ENCODE measurements at regions not wholly inside any gene's neighbourhood (a gene's known extent, or its start where the extent isn't known, plus 50 kb on each side); places are given as distances from the start of the nearest gene placed in this dataset.

DNA sequence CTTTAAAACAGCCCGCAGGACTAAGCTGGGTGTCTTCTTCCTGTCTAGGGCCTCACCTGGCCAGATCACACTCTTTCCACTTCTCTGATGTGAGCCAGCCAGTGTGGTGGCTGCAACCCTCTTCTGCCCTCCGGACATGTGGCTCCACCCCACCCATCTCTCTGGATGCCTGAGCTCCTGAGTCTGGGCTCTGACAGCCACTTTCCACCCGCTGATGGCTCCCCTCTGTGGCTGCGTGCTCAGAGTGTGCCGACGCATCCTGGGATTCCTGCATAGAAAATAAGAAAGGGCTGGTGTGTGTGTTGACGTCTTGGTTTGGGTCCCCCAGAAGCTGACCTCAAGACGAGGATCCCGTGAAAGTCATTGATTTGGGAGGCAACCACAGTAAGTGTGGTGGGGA is 181.6 kb downstream of the URI1 start:
- no peak for DNase-seq
- TF ChIP-seq POLR2A (IDR thresholded peaks at IDR 0.05) = no peak
- TF ChIP-seq, protein P1, sequence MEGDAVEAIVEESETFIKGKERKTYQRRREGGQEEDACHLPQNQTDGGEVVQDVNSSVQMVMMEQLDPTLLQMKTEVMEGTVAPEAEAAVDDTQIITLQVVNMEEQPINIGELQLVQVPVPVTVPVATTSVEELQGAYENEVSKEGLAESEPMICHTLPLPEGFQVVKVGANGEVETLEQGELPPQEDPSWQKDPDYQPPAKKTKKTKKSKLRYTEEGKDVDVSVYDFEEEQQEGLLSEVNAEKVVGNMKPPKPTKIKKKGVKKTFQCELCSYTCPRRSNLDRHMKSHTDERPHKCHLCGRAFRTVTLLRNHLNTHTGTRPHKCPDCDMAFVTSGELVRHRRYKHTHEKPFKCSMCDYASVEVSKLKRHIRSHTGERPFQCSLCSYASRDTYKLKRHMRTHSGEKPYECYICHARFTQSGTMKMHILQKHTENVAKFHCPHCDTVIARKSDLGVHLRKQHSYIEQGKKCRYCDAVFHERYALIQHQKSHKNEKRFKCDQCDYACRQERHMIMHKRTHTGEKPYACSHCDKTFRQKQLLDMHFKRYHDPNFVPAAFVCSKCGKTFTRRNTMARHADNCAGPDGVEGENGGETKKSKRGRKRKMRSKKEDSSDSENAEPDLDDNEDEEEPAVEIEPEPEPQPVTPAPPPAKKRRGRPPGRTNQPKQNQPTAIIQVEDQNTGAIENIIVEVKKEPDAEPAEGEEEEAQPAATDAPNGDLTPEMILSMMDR (IDR thresholded peaks at IDR 0.05) = no peak
- H3K4me3 ChIP-seq = no peak overlapping the region
- 44 to 61% methylated on average over 7 to 8 of the region's 9 CpGs for WGBS, 2 donors
- intact Hi-C loops (cut with DNase I) = no loop called here
- H3K4me1 ChIP-seq = no peaks in the 10 kb centered on the region
- H3K9me3 ChIP-seq = no peaks in the 10 kb centered on the region
- no peak overlapping the region for H3K27ac ChIP-seq
- ATAC-seq = no peak
- no peaks in the 10 kb centered on the region for H3K27me3 ChIP-seq
- no peaks in the 10 kb centered on the region for H3K36me3 ChIP-seq (replicated peaks in 1 of 2; ENCODE audit: insufficient read depth in 1 of 2, low read depth in 2 of 2)

DNA sequence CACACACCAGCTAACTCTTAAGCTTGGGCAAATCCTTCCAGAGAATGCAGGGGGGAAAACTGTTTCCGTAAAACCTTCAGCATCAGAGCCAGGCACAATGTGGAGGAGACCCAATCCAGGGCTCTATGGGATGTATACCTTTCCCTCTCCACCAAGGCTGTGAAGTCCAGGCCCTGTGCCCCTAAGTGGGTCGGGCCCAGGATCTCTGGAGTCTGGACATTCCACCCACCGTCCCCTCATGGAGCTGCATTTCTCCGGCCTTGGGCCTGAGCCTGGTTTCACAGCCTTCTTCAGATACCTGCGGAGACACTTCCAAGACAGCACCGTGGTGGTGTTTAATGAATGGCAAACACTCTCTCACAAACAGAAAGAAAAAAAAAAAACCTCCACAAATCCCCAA is 186.2 kb downstream of the URI1 start:
- no peak for TF ChIP-seq POLR2A (IDR thresholded peaks at IDR 0.05)
- TF ChIP-seq, protein P1 (IDR thresholded peaks at IDR 0.05) = no peak
- DNase-seq = no peak
- ATAC-seq = no peak

DNA sequence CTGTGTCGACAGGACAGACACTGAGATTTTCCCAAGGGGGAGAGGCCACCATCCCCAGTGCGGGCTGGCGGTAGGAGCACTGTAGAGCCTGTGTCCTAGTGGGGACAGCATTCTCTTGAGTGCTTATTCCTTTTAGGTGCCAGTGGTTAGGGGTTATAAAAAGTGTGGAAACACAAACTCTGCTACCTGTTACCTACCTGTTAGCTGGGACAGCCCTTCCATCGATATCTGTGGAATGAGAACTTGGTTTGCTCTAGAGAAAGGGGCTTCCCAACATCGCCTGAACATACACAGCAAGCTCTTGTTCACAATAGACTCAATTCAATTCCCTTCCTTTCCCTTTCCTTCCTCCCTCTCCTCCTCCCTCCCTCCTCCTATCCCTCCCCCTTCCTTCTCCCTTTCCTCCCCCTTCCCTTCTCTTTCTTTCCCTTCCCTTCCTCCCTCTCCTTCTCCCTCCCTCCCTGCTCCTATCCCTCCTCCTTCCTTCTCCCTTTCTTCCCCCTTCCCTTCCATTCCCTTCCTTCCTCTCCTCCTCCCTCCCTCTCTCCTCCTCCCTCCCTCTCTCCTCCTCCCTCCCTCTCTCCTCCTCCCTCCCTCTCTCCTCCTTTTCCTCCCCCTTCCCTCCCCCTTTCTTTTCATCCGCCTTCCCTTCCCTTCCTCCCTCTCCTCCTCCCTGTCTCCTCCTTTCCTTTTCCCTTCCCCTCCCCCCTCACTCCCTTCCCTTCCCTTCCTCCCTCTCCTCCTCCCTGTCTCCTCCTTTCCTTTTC is 188.5 kb downstream of the URI1 start:
- Histone ChIP-seq H3K9me3 (no peaks in the 10 kb centered on the region), H3K4me1 (no peaks in the 10 kb centered on the region), H3K27ac (no peak overlapping the region), H3K27me3 (no peaks in the 10 kb centered on the region), H3K4me3 (no peak overlapping the region), H3K36me3 (replicated peaks in 1 of 2; ENCODE audit: insufficient read depth in 1 of 2, low read depth in 2 of 2) (no peaks in the 10 kb centered on the region)
- TF ChIP-seq, protein P1 (IDR thresholded peaks at IDR 0.05) = no peak
- TF ChIP-seq POLR2A (IDR thresholded peaks at IDR 0.05) = no peak
- 62 to 67% methylated on average over 3 to 5 of the region's 6 CpGs for WGBS, 2 donors
- DNase-seq (no peak), ATAC-seq (no peak)
- intact Hi-C loops (cut with DNase I) = no loop called here

More for the DNA sequence above, 186.2 kb downstream of the URI1 start:
- Histone ChIP-seq H3K4me3 (no peak overlapping the region), H3K4me1 (no peaks in the 10 kb centered on the region), H3K27me3 (no peaks in the 10 kb centered on the region), H3K27ac (no peak overlapping the region), H3K36me3 (replicated peaks in 1 of 2; ENCODE audit: insufficient read depth in 1 of 2, low read depth in 2 of 2) (no peaks in the 10 kb centered on the region), H3K9me3 (no peaks in the 10 kb centered on the region)
- WGBS, 2 donors = 73 to 77% methylated on average over 5 to 6 of the region's 6 CpGs
- intact Hi-C loops (cut with DNase I) = no loop called here

DNA sequence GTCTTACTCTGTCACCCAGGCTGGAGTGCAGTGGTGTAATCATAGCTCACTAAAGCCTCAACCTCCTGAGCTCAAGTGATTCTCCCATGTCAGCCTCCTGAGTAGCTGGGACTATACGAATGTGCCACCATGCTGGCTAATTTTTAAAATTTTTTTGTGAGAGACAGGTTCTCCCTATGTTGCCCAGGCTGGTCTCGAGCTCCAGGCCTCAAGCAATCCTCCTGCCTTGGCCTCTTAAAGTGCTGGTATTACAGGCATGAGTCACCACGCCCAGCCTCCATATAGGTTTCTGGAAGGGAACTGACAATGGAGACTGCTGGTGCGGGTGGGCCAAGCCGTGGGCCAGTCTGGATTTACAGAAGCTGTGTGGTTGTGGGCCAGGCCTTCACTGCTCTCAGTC is 189.2 kb downstream of the URI1 start:
- no peaks in the 10 kb centered on the region for H3K36me3 ChIP-seq (replicated peaks in 1 of 2; ENCODE audit: insufficient read depth in 1 of 2, low read depth in 2 of 2)
- H3K9me3 ChIP-seq = no peaks in the 10 kb centered on the region
- 83 to 92% methylated on average over 5 of the region's 5 CpGs for WGBS, 2 donors
- no peak overlapping the region for H3K27ac ChIP-seq
- ATAC-seq (no peak), DNase-seq (no peak)
- H3K27me3 ChIP-seq = no peaks in the 10 kb centered on the region
- intact Hi-C loops (cut with DNase I) = no loop called here
- no peaks in the 10 kb centered on the region for H3K4me1 ChIP-seq
- no peak for TF ChIP-seq POLR2A (IDR thresholded peaks at IDR 0.05)
- TF ChIP-seq, protein P1 (IDR thresholded peaks at IDR 0.05) = no peak
- no peak overlapping the region for H3K4me3 ChIP-seq

- Histone ChIP-seq H3K9me3 (no peaks in the 10 kb centered on the region), H3K27me3 (no peaks in the 10 kb centered on the region), H3K36me3 (replicated peaks in 1 of 2; ENCODE audit: insufficient read depth in 1 of 2, low read depth in 2 of 2) (no peaks in the 10 kb centered on the region), H3K27ac (no peak overlapping the region), H3K4me1 (no peaks in the 10 kb centered on the region), H3K4me3 (no peak overlapping the region)
- TF ChIP-seq, protein P1 (IDR thresholded peaks at IDR 0.05) = no peak
- no peak for TF ChIP-seq POLR2A (IDR thresholded peaks at IDR 0.05)
- 92 to 97% methylated on average over 6 to 8 of the region's 8 CpGs for WGBS, 2 donors
- intact Hi-C loops (cut with DNase I) = no loop called here
- ATAC-seq (no peak), DNase-seq (no peak)
Measured at GRCh38 chr19:30131722-30132291, 189.8 kb downstream of the URI1 start.

All from body of pancreas (tissue), 4 donors.